GM10266 (cell line): ENCODE measurements at regions not wholly inside any gene's neighbourhood (a gene's known extent, or its start where the extent isn't known, plus 50 kb on each side); places are given as distances from the start of the nearest gene placed in this dataset.

Experiments
- DNase-seq: peaks from one replicate; pipeline ENCODE4 v3.0.0; 2012; ENCODE audit errors: extremely low spot score
- CTCF ChIP-seq: IDR thresholded peaks from 2 replicates; pipeline ENCODE4 v1.5.1; 2012; ENCODE audit warnings: mild to moderate bottlenecking, low read depth; ENCODE audit not compliant: control insufficient read depth, insufficient read depth; ENCODE audit errors: missing control alignments

DNA sequence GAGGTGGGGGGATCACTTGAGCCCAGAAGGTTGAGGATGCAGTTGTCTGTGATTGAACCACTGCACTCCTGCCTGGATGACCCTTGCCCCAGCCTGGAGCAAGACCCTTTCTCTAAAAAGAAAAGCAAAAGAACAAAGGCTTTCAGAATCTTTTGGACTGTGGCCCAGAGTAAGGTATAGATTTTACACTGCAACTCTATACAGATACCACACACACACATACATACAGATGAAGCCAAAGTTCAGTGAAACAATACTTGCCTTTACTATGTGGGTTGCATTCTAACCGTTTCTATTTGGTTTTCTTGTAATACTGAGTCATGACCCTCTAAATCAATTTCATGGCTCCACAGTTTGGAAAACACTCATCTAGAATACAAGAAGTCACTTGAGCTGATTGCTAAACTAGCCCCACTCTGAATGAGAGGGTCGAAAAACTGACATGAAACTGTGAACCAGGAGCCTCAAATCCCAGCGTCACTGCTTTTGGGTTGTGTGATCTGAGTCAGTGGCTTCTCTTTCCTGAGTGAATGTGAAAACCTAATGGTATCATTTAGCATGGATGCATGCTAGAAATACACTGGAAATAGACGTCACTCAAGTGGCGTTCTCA lies 756.1 kb downstream of the UQCRFS1 start:
- TF ChIP-seq CTCF, result no peak
- no peak for DNase-seq

- no peak for DNase-seq
- TF ChIP-seq CTCF, result no peak
Observed at GRCh38 chr19:28456252-28456651, 756.7 kb downstream of the UQCRFS1 start.

- no peak for TF ChIP-seq CTCF
Observed at GRCh38 chr19:28454083-28454482, 758.9 kb downstream of the UQCRFS1 start.

DNA sequence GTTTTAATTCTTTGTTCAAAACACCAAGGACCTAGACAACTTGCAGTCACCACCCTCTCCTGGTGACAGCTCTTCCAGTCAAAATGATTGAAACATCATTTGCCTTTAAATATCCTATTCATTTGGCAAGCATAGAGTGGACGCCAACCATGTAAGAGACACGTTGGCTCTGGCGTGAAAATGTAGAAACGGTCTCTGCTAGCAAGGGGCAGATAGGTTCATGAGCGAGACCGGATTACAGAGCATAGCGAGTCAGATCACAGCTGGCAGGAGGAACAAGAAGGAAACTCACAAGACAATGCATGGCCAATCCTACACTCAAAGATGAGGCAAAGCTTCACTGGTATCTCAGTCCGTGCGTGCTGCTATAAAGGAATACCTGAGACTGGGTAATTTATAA lies 759.5 kb downstream of the UQCRFS1 start:
- DNase-seq, result no peak
- no peak for TF ChIP-seq CTCF

More at GRCh38 chr19:28454083-28454482, 758.9 kb downstream of the UQCRFS1 start:
- DNase-seq, result no peak

DNA sequence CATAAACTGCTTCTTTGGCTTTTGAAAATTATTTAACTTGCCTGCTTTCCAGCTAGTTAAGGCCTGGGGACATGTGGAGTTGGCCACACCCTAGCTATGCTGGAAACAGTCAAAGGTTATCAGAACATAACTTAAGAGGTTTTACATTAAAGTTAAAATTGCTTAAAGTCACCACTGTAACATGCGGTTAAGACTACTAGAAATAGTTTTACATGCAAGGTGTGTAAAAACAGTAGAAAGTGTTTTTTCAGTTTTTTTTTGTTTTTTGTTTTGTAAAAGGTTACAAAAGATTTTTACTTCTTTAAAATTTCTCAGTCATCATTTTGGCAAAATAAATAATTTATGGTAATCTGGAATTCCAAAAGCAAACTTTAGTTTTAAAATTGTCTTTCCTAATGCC lies 763.1 kb downstream of the UQCRFS1 start:
- no peak for TF ChIP-seq CTCF
- no peak for DNase-seq

GRCh38 chr19:28446511-28446910 lies 766.4 kb downstream of the UQCRFS1 start:
- DNase-seq, result no peak
- no peak for TF ChIP-seq CTCF

DNA sequence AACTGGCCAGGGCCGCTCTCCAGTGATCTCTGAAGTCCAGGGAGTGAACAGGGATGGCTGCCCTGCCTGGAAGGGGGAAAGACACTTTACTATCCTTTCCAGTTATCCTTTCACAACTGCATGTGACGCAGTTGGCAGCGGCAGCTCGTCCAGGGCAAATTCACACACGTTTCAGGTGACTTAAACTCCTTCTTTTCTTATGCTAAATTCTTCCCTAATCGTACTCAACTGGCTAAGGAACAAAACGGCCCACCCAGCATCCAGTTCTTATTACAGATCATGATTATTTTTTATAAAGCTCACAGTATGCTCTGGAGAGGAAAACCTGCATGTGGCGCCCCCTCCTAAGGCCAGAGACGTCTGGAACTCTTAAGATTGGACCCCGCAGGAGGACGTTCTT lies 767.1 kb downstream of the UQCRFS1 start:
- DNase-seq, result no peak
- no peak for TF ChIP-seq CTCF
